ENCODE measurements at regions not wholly inside any gene's neighbourhood (a gene's known extent, or its start where the extent isn't known, plus 50 kb on each side); places are given as distances from the start of the nearest gene placed in this dataset.

GRCh38 chr9:107963246-107963645 lies 473.7 kb upstream of the KLF4 start:
- Histone ChIP-seq H3K9me3 (ENCODE audit: insufficient read depth, low read depth, low read length) (no peaks in the 10 kb centered on the region; the same call in 1 of the 2 replicates), H3K9me2 (replicated peaks; ENCODE audit: low read depth, low read length) (no peaks in the 10 kb centered on the region), H3K36me3 (ENCODE audit: insufficient read depth, low read length) (no peaks in the 10 kb centered on the region), H3K4me3 (ENCODE audit: low read length, poor library complexity, severe bottlenecking) (no peak overlapping the region), H3F3A (ENCODE audit: low read depth) (no peaks in the 10 kb centered on the region), H4K20me1 (ENCODE audit: insufficient read depth, low read length, poor library complexity, severe bottlenecking) (no peaks in the 10 kb centered on the region), H3K27me3 (ENCODE audit: insufficient read depth, low read length, poor library complexity, severe bottlenecking) (no peaks in the 10 kb centered on the region), H2AFZ (ENCODE audit: low read length) (no peak overlapping the region), H3K4me1 (ENCODE audit: insufficient read depth, low read length, poor library complexity, severe bottlenecking) (no peaks in the 10 kb centered on the region), H3K9ac (ENCODE audit: low read depth, low read length, poor library complexity, severe bottlenecking) (no peak overlapping the region), H3K4me2 (ENCODE audit: low read depth, low read length, poor library complexity, severe bottlenecking) (no peak overlapping the region), H3K79me2 (ENCODE audit: insufficient read depth, low read length) (no peaks in the 10 kb centered on the region)
- TF ChIP-seq CTCF (conservative IDR thresholded peaks at IDR 0.05; ENCODE audit: low read length) (no peak), EZH2phosphoT487 (IDR thresholded peaks at IDR 0.05; ENCODE audit: borderline replicate concordance) (no peak)

GRCh38 chr9:107960916-107961315 lies 471.3 kb upstream of the KLF4 start:
- H4K20me1 ChIP-seq (ENCODE audit: insufficient read depth, low read length, poor library complexity, severe bottlenecking), result no peaks in the 10 kb centered on the region
- H3K9me2 ChIP-seq (replicated peaks; ENCODE audit: low read depth, low read length), result no peaks in the 10 kb centered on the region
- no peak overlapping the region for H3K4me2 ChIP-seq (ENCODE audit: low read depth, low read length, poor library complexity, severe bottlenecking)
- no peaks in the 10 kb centered on the region; the same call in 1 of the 2 replicates for H3K9me3 ChIP-seq (ENCODE audit: insufficient read depth, low read depth, low read length)
- H3K36me3 ChIP-seq (ENCODE audit: insufficient read depth, low read length), result no peaks in the 10 kb centered on the region
- H3K4me3 ChIP-seq (ENCODE audit: low read length, poor library complexity, severe bottlenecking), result no peak overlapping the region
- H3K79me2 ChIP-seq (ENCODE audit: insufficient read depth, low read length), result no peaks in the 10 kb centered on the region
- TF ChIP-seq CTCF (conservative IDR thresholded peaks at IDR 0.05; ENCODE audit: low read length) (no peak), EZH2phosphoT487 (IDR thresholded peaks at IDR 0.05; ENCODE audit: borderline replicate concordance) (no peak)
- H3F3A ChIP-seq (ENCODE audit: low read depth), result no peaks in the 10 kb centered on the region
- no peak overlapping the region for H2AFZ ChIP-seq (ENCODE audit: low read length)
- H3K27me3 ChIP-seq (ENCODE audit: insufficient read depth, low read length, poor library complexity, severe bottlenecking), result no peaks in the 10 kb centered on the region
- H3K4me1 ChIP-seq (ENCODE audit: insufficient read depth, low read length, poor library complexity, severe bottlenecking), result no peaks in the 10 kb centered on the region
- H3K9ac ChIP-seq (ENCODE audit: low read depth, low read length, poor library complexity, severe bottlenecking), result no peak overlapping the region

GRCh38 chr9:107954312-107954711 lies 464.7 kb upstream of the KLF4 start:
- Histone ChIP-seq H3K4me1 (ENCODE audit: insufficient read depth, low read length, poor library complexity, severe bottlenecking) (no peaks in the 10 kb centered on the region), H3K4me3 (ENCODE audit: low read length, poor library complexity, severe bottlenecking) (no peak overlapping the region), H2AFZ (ENCODE audit: low read length) (no peak overlapping the region), H3K27me3 (ENCODE audit: insufficient read depth, low read length, poor library complexity, severe bottlenecking) (no peaks in the 10 kb centered on the region), H3K79me2 (ENCODE audit: insufficient read depth, low read length) (no peaks in the 10 kb centered on the region), H3K9me3 (ENCODE audit: insufficient read depth, low read depth, low read length) (no peaks in the 10 kb centered on the region), H3K36me3 (ENCODE audit: insufficient read depth, low read length) (no peaks in the 10 kb centered on the region), H3K9ac (ENCODE audit: low read depth, low read length, poor library complexity, severe bottlenecking) (no peak overlapping the region), H4K20me1 (ENCODE audit: insufficient read depth, low read length, poor library complexity, severe bottlenecking) (no peaks in the 10 kb centered on the region), H3F3A (ENCODE audit: low read depth) (no peaks in the 10 kb centered on the region), H3K9me2 (replicated peaks; ENCODE audit: low read depth, low read length) (0 out of 2 replicates have a peak, but pooled peaks cover 3% of the 10 kb centered on the region), H3K4me2 (ENCODE audit: low read depth, low read length, poor library complexity, severe bottlenecking) (no peak overlapping the region)
- TF ChIP-seq EZH2phosphoT487 (IDR thresholded peaks at IDR 0.05; ENCODE audit: borderline replicate concordance) (no peak), CTCF (conservative IDR thresholded peaks at IDR 0.05; ENCODE audit: low read length) (no peak)

All from Loucy (cell line).